ENCODE measurements at regions not wholly inside any gene's neighbourhood (a gene's known extent, or its start where the extent isn't known, plus 50 kb on each side); places are given as distances from the start of the nearest gene placed in this dataset.

- DNase-seq: no peak
Observed at GRCh38 chr4:31998807-31999206, 1278.6 kb downstream of the PCDH7 start.

- no peak for DNase-seq
Observed at GRCh38 chr4:31999848-32000247, 1279.7 kb downstream of the PCDH7 start.

GRCh38 chr4:32000846-32001488, 1280.8 kb downstream of the PCDH7 start:
- no peak for DNase-seq

- no peak for DNase-seq
Observed at GRCh38 chr4:32002037-32002747, 1282.0 kb downstream of the PCDH7 start.

- no peak for DNase-seq
Observed at GRCh38 chr4:32003548-32003947, 1283.4 kb downstream of the PCDH7 start.

GRCh38 chr4:32010221-32010620, 1290.1 kb downstream of the PCDH7 start:
- peak; percentile 90 for DNase-seq

- DNase-seq: no peak
Observed at GRCh38 chr4:32022071-32022470, 1301.9 kb downstream of the PCDH7 start.

- peak; percentile 92 for DNase-seq
Observed at GRCh38 chr4:32025851-32026459, 1305.8 kb downstream of the PCDH7 start.

GRCh38 chr4:32030406-32030805, 1310.2 kb downstream of the PCDH7 start:
- no peak for DNase-seq

GRCh38 chr4:32031026-32031425, 1310.9 kb downstream of the PCDH7 start:
- no peak for DNase-seq

- DNase-seq: no peak
Observed at GRCh38 chr4:32032136-32032672, 1312.0 kb downstream of the PCDH7 start.

GRCh38 chr4:32037399-32037798, 1317.2 kb downstream of the PCDH7 start:
- DNase-seq: no peak

- DNase-seq: no peak
Observed at GRCh38 chr4:32042486-32043247, 1322.5 kb downstream of the PCDH7 start.

GRCh38 chr4:32043248-32043633, 1323.1 kb downstream of the PCDH7 start:
- no peak for DNase-seq

GRCh38 chr4:32061916-32062315, 1341.7 kb downstream of the PCDH7 start:
- no peak for DNase-seq

- no peak for DNase-seq
Observed at GRCh38 chr4:32073542-32073941, 1353.4 kb downstream of the PCDH7 start.

GRCh38 chr4:32087211-32087610, 1367.0 kb downstream of the PCDH7 start:
- no peak for DNase-seq

GRCh38 chr4:32094987-32095386, 1374.8 kb downstream of the PCDH7 start:
- DNase-seq: no peak

- no peak for DNase-seq
Observed at GRCh38 chr4:32102896-32103295, 1382.7 kb downstream of the PCDH7 start.

GRCh38 chr4:32106767-32107166, 1386.6 kb downstream of the PCDH7 start:
- DNase-seq: no peak

- no peak for DNase-seq
Observed at GRCh38 chr4:32112891-32113290, 1392.7 kb downstream of the PCDH7 start.

- DNase-seq: no peak
Observed at GRCh38 chr4:32117693-32118092, 1397.5 kb downstream of the PCDH7 start.

- DNase-seq: no peak
Observed at GRCh38 chr4:32119907-32120306, 1399.7 kb downstream of the PCDH7 start.

All from islet precursor cell (in vitro differentiated cells).